ENCODE measurements at regions not wholly inside any gene's neighbourhood (a gene's known extent, or its start where the extent isn't known, plus 50 kb on each side); places are given as distances from the start of the nearest gene placed in this dataset.
"Not testable (repeated sequence)": the region's sequence is repeated elsewhere in the genome, so short reads cannot be mapped to it uniquely, and the experiment has no call there.

DNA sequence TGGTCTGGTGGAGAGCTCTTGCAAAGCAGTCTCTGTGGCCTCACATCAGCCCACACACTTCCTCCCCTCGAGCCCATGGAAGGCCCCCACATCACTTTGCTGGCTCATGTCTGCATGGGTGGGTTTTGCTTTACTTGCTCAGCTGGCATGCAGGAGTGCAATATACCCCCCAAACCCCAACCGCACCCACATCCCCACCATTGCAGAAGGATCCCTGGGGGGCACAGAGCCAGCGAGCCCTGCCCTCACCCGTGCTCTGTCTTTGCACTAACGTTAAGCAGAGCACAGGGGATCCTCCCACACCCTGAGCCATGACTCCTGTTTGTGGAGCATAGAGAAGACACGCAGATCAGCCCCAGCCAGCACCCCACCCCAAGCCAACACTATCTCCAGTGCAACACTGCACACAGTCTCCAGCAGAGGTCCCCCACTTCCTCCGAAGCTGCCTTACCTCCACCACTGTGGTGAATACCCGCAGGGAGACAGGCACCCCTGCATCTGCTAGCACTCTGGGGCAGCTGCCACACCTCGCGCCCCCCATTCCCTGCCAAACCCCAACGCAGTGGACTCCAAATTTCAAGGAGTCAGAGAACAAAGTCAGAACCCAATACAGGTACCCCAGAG, 177.8 kb upstream of the RGPD4 start:
- DNase-seq, result no peak

DNA sequence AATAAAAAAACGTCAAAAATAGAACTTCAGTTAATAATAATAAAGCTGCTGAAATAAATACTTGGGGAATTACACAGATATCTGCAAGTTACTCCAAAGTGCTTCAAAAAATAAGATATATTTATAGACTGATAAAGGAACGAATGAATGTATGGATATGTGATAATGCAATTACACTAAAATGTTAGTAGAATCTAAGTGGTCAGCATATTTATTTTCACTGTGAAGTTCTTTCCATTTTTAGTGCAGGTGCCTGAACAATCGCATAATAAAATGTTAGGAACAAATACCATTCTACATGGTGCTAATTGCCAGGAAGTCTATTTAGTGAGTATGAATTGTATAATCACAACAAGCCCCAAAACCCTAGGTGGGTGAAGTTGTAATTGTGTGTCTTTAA, 169.6 kb upstream of the RGPD4 start:
- no peak for DNase-seq

DNA sequence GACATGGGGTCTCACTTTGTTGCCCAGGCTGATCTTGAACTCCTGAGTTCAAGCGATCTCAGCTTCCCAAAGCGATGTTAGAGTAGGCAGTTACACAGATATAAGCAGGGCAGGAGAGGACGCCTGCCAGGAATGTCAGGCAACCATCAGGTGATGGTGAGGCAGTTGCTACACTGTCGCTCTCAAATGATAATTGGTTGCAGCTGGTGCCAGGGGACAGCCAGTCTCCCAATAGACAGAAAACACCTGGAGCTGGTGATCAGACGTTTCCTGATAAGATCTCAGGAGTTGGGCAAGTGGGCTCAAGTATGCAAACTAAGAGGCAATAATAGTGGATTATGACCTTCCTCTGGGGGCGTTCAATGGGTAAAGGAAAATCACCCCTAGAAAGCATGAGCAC, 163.1 kb upstream of the RGPD4 start:
- DNase-seq, result no peak

DNA sequence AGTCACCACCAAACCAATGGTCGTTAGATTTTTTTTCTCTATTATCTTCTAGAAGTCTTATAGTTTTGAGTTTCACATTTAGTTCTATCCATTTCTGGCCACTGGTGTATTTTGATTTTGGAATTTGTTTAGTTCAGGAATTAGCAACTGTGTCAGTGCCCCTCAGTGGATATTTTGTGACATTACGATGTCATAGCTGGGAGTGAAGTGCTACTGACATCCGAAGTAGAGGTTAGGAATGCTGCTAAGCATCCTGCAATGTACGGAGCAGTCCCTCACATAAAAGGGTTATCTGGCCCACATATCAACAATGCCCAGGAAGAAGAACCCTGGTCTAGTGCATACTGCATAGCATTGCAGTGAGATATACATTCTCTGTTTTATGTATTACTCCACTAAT, 157.4 kb upstream of the RGPD4 start:
- peak; percentile 39 for DNase-seq

DNA sequence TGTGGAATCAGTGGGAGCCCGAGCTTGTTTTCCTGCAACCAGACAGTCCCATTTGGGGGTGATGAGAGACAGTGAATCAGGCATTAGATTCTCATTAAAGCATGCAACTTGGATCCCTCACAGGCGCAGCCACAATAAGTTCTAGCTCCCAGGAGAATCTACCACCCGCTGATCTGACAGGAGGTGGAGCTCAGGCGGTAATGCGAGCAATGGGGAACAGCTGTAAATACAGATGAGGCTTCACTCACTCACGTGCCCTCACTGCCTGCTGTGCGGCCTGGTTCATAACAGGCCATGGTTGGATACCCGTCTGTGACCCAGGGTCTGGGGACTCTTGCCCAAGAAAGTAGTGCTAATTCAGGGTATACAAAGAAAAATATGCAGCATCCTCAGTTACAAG, 144.8 kb upstream of the RGPD4 start:
- peak; percentile 13 for DNase-seq

DNA sequence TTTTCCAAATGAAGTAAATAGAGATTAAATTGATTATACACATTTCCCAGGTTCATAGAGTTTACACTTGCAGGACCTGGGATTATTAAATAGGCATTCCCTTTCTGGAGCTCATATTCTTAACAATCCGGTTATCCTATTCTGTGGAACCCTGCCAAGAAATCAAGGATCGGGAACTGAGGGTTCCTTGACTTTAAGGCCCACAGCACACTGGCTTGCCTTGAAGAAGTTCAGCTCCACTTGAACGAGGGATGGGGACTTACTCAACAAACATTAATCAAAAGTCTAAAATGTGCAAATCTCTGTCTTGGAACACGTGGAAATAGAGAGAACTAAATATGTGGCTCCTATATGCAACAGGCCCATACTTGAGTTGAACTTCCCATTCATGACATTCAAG, 142.3 kb upstream of the RGPD4 start:
- DNase-seq, result no peak

DNA sequence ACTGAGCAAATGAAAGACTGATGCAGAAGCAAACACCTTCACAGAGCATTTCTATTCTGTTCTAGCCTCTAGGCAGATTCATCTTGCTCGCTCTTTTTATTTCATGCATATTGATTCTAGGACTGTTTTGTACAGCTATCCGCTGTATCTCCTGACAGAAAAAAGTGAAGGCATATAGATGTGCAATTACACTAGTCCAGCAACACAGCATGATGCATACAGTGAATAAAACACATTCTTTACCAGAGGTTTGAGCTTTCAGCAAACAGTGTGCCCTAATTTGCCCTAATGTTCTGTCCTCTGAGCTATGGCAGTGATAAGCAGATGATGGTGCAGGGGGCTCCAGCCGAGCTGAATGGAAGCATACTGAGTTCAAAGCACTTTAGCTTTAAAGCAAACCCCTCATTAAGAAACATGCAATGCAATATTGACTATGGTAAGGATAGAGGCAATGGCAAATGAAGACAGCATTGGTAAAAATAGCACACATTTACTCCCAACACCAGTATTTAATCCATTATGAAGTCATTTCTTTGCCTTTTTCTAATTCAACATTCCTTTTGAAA, 141.2 kb upstream of the RGPD4 start:
- no peak for DNase-seq

DNA sequence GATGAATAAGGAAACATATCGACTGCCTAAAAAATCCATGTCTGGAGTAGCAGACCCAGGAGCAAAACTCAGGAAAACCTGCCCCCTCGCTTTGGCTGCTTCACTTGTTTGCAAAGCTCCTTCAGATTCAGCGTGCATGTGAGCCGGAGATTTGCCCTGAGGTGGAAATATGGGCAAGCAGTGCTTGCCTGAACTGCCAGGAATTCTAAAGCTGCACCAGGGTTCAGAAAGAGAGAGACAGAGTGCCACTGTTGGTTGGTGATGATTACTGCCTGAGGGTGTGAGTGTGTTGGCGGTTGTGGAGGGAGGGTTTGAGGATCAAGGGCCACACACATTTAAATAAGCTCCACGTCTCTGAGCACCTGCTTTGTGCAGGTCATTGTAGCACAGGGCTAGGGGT, 139.6 kb upstream of the RGPD4 start:
- DNase-seq, result no peak

DNA sequence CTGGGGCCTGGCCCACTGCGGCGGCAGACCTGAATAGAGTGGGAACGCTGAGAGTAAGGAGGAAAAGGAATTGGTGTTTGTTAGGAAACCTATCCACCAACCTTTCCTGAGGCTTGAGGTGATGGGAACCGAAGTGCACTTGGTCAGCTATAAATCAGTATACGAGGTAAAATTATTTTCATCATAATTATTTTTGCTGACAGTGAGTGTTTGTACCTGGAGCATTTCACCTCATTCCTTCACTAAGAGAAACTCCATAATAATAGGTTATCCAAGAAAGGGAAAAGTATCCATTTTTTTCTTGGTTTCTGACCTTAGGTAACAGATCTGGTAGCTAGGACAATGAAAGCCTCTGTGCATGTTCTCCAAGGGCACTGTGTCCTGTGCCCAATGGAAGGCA, 138.6 kb upstream of the RGPD4 start:
- DNase-seq, result no peak

DNA sequence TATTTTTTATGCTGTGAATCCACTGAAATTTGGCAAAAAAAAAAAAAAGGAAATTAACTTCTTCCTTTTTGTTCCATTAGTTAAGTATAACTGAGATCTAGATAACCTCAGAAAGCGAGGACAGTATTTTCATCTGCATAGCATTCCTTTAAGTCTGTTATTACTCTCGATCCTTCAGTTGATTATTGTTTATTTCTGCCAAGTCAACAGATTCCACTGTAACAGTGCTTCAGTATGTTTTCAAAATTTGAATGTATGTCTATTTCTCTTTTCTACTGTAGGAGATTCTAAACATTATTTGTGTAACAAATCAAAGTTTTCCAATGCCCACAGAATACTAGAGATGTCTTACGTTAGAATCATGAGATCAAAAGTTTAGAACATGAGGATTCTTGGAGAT, 133.1 kb upstream of the RGPD4 start:
- no peak for DNase-seq

DNA sequence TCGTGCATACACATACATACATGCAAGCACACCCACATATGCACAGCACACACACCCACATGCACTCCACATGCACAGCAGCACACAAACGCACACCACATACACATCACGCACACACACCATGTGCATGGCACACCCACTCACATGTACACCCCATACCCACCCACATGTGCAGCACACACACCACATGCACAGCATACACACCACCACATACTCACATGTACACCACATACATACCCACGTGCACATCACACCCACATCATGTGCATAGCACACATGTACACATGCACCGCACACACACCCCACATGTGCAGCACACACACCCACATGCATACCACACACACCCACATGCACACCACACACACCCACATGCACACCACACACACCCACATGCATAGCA, 132.0 kb upstream of the RGPD4 start:
- DNase-seq, result no peak

DNA sequence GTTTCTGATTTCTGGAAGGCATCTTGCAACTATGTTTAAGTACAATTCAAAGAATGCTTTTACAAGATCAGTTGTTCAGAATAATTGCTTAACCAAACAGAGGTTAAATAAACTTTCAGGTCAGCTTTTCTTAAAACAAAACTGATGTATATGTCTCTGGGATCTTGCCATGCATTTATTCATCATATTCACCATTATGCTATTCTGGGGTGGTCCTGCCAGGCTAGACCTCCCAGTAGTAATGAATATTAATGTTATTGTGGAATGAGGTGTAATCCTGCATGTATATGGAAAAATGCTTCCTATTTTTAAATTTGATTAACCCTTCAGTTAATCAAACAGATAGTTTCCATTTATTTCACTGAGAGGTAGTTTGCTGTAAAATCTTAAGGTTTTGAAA, 129.3 kb upstream of the RGPD4 start:
- DNase-seq, result no peak

DNA sequence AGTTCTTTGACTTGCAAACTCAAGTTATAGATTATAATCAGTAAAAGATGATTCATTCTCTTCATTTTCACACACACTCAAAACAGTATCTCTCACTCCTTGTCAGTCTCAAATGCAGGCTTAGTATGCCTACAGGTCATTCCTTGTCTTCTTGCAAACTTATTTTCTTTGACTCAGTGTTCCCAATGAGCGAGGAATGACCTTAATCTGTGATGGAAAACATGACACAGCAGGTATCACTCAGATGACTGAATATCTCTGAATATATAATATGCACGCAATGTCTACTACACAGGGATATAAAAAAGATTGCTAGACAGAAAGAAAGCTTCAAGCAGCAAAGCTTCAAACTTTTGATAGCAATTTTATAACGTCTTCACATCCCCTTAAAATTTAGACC, 127.8 kb upstream of the RGPD4 start:
- DNase-seq, result no peak

DNA sequence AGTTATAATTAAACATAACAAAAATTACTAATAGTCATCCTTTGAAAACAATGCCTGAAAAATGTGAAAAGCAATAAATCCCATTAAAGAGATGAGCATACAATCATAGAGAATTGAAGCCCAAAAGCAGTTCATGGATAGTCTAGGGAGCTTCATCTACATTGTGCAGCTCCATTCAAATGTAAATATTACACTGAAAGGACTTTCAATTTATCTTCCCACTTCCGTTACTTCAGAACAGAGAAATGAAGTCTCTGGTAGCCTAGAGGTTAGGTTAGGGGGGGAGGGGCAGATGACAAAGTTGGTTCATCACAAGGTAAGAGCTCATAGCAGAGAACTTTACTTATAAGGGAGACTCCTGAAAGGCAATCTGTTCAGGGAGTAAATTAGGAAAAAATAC, 126.6 kb upstream of the RGPD4 start:
- no peak for DNase-seq

DNA sequence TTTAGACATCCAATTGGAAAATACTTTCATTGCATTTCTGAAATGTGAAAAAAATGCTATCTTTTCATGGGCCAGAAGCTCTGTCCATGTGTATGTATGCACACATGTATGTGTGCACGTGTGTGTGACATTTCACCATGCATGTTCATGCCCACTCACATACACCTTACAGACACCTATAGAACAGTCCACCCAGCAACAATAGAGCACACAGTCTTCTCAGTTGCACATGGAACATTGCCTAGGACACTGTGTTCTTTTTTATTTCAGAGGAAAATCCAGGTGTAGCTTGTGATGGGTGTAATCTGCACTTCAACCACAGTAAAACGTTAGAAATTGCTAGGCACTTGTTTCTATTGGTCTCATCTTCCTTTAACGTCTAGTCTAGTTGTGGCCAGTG, 114.8 kb upstream of the RGPD4 start:
- DNase-seq, result no peak

DNA sequence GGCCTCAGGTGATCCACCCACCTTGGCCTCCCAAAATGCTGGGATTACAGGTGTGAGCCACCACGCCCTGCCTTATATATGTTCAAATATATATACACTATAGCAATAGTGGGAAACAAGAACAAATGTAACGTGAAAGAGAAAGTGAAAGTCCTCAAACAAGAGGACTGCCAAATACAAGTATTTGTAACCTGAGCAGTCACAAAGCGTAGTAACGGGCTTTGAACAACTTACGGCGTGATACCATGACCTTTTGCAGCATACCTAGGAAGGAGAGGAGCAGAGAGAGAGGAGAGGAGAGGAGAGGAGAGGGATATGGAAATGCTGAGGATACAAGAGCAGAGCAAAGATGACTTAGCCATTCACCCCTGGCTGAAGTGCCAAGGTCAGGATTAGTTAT, 113.8 kb upstream of the RGPD4 start:
- no peak for DNase-seq

DNA sequence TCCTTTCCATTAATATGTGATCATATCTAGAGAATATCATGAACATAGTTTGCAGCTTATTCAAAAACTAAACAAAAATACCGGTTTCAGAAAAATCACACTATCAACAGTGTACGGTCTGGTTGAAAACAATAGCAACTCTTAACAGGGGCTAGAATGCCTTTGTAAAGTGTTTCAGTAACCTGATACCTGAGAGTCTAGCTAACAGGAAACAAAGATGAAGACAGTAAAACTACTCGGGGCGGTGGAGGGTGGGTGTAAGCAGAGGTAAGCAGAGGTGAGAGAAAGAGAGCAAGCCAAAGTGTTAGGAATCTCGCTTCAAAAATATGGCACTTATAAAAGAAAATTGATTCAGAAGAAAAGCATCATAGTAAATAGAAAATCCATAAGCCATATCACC, 109.0 kb upstream of the RGPD4 start:
- DNase-seq, result no peak

DNA sequence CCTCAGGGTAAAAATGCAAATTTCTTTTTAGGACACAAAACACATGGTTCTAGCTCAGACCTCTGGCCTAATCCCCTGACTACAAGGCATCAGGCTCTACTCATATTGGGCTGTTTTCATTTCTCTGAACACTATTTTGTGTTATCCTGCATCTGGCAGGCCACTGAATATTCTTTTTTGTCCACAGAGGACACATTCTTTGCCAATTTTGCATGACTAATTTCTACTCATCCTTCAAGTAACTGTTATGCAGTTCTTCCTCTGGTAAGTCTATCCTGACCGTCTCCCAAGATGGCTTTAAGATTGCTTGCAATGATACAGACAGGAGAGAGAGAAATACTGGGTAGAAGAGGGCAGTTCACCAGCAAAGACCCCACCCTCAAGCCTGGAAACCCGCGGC, 107.6 kb upstream of the RGPD4 start:
- no peak for DNase-seq

DNA sequence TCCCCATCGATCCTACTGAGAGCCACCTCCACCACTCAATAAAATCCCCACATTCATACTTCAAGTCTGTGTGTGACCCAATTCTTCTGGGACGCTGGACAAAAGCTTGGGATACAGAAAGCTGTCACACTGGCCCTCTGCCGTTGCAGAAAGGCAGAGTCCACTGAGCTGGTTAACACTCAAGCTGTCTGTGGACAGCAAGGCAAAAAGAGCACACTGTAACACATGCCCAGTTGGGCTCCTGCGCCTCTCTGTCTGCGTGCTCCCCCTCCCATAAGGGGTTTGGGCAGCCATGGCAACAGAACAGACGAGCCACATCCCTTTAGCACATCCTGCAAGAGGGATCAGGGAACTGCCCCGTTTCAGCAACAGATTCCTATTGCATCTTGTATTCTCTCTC, 106.9 kb upstream of the RGPD4 start:
- DNase-seq, result no peak

DNA sequence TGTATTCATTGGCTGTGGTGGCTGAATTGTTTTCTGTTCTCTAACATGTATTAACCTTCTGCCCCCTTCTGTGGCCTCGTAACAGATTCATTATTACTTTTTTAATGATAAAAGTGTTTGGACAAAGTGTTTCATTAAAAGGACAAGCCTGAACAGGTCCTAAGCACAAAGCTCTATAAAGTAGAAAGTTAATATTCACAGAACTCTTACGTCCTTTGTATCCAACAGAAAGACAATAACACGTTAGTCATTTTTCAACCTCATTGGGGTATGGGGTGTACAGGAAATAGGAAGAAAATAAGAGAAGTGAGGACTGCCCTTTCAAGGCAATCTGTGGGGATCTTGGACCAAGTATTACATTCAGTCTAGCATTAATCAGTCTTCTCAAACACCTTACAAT, 105.5 kb upstream of the RGPD4 start:
- no peak for DNase-seq

DNA sequence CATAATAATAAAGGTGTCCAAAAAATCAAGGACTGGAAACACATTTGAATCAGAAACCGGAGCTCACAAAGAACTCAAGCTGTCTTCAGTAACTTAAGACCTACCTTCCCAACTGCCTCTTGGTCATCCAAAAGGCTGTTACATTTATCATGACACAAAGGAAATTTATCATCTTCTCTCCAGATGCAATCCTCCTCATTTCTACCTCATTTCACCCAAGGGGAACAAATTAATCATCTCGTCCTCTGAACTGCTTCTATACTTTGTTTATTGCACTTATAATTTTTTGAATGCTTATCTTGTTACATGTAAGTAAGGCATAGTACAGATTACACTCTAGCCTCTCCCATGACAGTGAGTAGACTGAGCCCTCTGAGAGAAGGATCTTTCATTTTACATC, 105.1 kb upstream of the RGPD4 start:
- no peak for DNase-seq

DNA sequence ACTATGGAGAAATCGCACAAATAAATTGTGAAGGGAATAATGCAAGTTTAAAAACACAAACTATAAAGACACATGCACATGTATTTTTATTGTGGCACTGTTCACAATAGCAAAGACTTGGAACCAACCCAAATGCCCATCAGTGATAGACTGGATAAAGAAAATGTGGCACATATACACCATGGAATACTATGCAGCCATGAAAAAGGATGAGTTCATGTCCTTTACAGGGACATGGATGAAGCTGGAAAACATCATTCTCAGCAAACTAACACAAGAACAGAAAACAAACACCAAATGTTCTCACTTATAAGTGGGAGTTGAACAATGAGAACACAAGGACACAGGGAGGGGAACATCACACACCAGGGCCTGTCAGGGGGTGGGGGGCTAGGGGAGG, 100.9 kb upstream of the RGPD4 start:
- not testable (repeated sequence) for DNase-seq

DNA sequence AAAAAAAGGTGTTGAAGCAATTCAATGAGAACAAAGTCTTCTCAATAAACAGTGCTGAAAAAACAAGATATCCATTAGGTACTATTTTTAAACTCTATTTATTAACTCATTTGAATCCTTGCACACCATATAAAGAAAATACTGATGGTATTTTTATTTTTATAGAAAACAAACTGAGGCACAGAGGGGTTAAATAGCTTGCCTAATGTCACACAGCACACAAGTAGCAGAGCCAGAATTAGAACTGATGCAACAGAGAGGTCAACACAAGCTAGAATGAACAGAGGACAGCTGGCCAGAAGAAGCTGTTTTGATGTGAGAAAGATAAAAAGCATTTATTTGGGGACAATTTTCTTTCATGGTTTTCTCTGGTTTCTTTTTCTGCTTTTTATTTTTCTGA, 99.4 kb upstream of the RGPD4 start:
- no peak for DNase-seq

DNA sequence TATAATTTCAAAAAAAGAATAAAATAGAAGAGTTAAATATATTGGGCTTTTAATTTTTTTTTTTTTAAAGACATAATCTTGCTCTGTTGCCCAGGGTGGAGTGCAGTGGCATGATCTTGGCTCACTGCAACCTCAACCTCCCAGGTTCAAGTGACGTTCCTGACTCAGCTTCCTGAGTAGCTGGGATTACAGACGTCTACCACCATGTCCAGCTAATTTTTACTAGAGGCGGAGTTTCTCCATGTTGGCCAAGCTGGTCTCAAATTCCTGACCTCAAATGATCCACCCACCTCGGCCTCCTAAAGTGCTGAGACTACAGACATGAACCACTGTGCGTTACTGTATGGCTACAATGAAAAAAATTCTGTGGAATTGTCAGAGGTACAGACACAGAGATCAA, 98.1 kb upstream of the RGPD4 start:
- no peak for DNase-seq

DNA sequence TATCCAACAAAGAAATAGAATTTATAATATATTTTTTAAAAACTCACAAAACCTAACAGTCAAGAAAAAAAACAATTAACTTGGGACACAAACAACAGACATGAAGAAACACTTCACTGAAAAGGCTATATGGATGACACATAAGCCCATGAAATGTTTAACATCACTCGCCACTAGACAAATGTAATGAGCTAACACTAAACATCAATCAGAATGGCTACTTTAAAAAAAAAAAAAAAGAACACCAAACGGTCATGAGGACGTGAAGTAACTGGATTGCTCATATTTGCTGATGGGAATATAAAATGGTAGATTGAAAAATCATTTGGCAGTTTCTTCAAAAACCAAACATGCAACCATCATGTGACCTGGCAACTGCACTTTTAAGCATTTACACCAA, 97.3 kb upstream of the RGPD4 start:
- no peak for DNase-seq

DNA sequence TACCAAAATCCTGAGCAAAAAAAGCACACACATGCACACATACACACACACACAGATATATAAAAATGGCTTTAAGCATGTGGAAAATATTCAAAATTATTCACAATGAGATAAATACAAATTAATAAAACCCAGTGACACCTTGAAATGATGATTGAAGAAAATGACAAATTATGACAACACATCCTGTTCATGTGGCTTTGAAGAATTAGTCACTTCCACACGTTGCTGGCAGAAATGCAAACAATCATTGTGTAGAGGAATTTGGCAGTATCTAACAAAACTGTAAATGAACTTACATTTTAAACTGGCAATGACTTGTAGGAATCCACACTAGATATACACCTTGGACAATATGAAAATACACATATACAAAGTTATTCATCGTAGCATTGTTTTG, 95.8 kb upstream of the RGPD4 start:
- peak; percentile 28 for DNase-seq

Data from fibroblast of skin of right quadriceps (primary cell).